ENCODE measurements at regions not wholly inside any gene's neighbourhood (a gene's known extent, or its start where the extent isn't known, plus 50 kb on each side); places are given as distances from the start of the nearest gene placed in this dataset.
A peak's percentile ranks its signal among the peaks of the same experiment; 100 is the strongest.

GRCh38 chr6:77106992-77107391, 356.3 kb downstream of the HTR1B start:
- no peak overlapping the region for H2BK5ac ChIP-seq (ENCODE audit: low read length)
- no peak overlapping the region for H3K9ac ChIP-seq (ENCODE audit: low read depth, low read length, poor library complexity)
- H3K4ac ChIP-seq (ENCODE audit: low read length): no peak overlapping the region
- no peak overlapping the region for H2BK15ac ChIP-seq (ENCODE audit: low read length)
- no peaks in the 10 kb centered on the region for H3K79me1 ChIP-seq (ENCODE audit: low read depth, low read length)
- no peak overlapping the region for H3K23ac ChIP-seq (ENCODE audit: low read depth, low read length, poor library complexity)
- no peak overlapping the region for H2AK5ac ChIP-seq (ENCODE audit: low read depth, low read length)
- H2AFZ ChIP-seq (ENCODE audit: low read length): no peak overlapping the region
- no peak overlapping the region for H3K18ac ChIP-seq (ENCODE audit: low read length)
- no peaks in the 10 kb centered on the region for H3K36me3 ChIP-seq (replicated peaks in 1 of 2; ENCODE audit: control insufficient read depth in 2 of 2, insufficient read depth in 2 of 2, low read length in 2 of 2)
- H3K27me3 ChIP-seq (ENCODE audit: control insufficient read depth in 3 of 3, insufficient read depth in 3 of 3, low read depth in 1 of 3, low read length in 3 of 3): no peaks in the 10 kb centered on the region
- H3K4me1 ChIP-seq (ENCODE audit: control insufficient read depth in 2 of 2, insufficient read depth in 1 of 2, low read depth in 1 of 2, low read length in 2 of 2): no peaks in the 10 kb centered on the region
- H4K8ac ChIP-seq (ENCODE audit: low read depth, low read length): no peak overlapping the region
- H3K14ac ChIP-seq (ENCODE audit: low read length): no peak overlapping the region
- H3K4me3 ChIP-seq (ENCODE audit: low read length in 2 of 2): no peak overlapping the region
- DNase-seq (ENCODE audit: low spot score): no peak
- no peak overlapping the region for H2BK120ac ChIP-seq (ENCODE audit: low read depth, low read length)
- H2BK12ac ChIP-seq (ENCODE audit: low read length): no peak overlapping the region
- WGBS, 2 donors (ENCODE audit: extremely low coverage in 2 of 2, insufficient read length in 2 of 2, insufficient replicate concordance in 1 of 2): no CpG with 5 or more reads among the region's 4 CpGs
- no peak overlapping the region for H4K91ac ChIP-seq (ENCODE audit: low read depth, low read length, poor library complexity)
- no peak overlapping the region for H3K27ac ChIP-seq (replicated peaks; ENCODE audit: low read length)
- H3K4me2 ChIP-seq (ENCODE audit: insufficient read depth, low read length, poor library complexity, severe bottlenecking): no peak overlapping the region
- no peaks in the 10 kb centered on the region for H3K9me3 ChIP-seq (replicated peaks in 1 of 2; ENCODE audit: control insufficient read depth in 2 of 2, insufficient read depth in 1 of 2, low read depth in 1 of 2, low read length in 2 of 2)

GRCh38 chr6:77105091-77105490, 358.2 kb downstream of the HTR1B start:
- H3K27me3 ChIP-seq (ENCODE audit: control insufficient read depth in 3 of 3, insufficient read depth in 3 of 3, low read depth in 1 of 3, low read length in 3 of 3): no peaks in the 10 kb centered on the region
- H2BK12ac ChIP-seq (ENCODE audit: low read length): no peak overlapping the region
- no peak overlapping the region for H2AFZ ChIP-seq (ENCODE audit: low read length)
- H3K4me3 ChIP-seq (ENCODE audit: low read length in 2 of 2): no peak overlapping the region
- no peak for DNase-seq (ENCODE audit: low spot score)
- H4K8ac ChIP-seq (ENCODE audit: low read depth, low read length): no peak overlapping the region
- no peak overlapping the region for H4K91ac ChIP-seq (ENCODE audit: low read depth, low read length, poor library complexity)
- H2BK15ac ChIP-seq (ENCODE audit: low read length): no peak overlapping the region
- no peak overlapping the region for H2BK5ac ChIP-seq (ENCODE audit: low read length)
- H2BK120ac ChIP-seq (ENCODE audit: low read depth, low read length): no peak overlapping the region
- H3K4me1 ChIP-seq (ENCODE audit: control insufficient read depth in 2 of 2, insufficient read depth in 1 of 2, low read depth in 1 of 2, low read length in 2 of 2): no peaks in the 10 kb centered on the region
- H3K18ac ChIP-seq (ENCODE audit: low read length): no peak overlapping the region
- H3K4ac ChIP-seq (ENCODE audit: low read length): no peak overlapping the region
- no peak overlapping the region for H3K4me2 ChIP-seq (ENCODE audit: insufficient read depth, low read length, poor library complexity, severe bottlenecking)
- WGBS, 2 donors (ENCODE audit: extremely low coverage in 2 of 2, insufficient read length in 2 of 2, insufficient replicate concordance in 1 of 2): no CpG with 5 or more reads among the region's 2 CpGs
- H2AK5ac ChIP-seq (ENCODE audit: low read depth, low read length): no peak overlapping the region
- H3K9ac ChIP-seq (ENCODE audit: low read depth, low read length, poor library complexity): no peak overlapping the region
- no peaks in the 10 kb centered on the region for H3K36me3 ChIP-seq (replicated peaks in 1 of 2; ENCODE audit: control insufficient read depth in 2 of 2, insufficient read depth in 2 of 2, low read length in 2 of 2)
- no peak overlapping the region for H3K14ac ChIP-seq (ENCODE audit: low read length)
- H3K79me1 ChIP-seq (ENCODE audit: low read depth, low read length): no peaks in the 10 kb centered on the region
- no peaks in the 10 kb centered on the region for H3K9me3 ChIP-seq (replicated peaks in 1 of 2; ENCODE audit: control insufficient read depth in 2 of 2, insufficient read depth in 1 of 2, low read depth in 1 of 2, low read length in 2 of 2)
- no peak overlapping the region for H3K27ac ChIP-seq (replicated peaks; ENCODE audit: low read length)
- no peak overlapping the region for H3K23ac ChIP-seq (ENCODE audit: low read depth, low read length, poor library complexity)

GRCh38 chr6:77097940-77098339, 365.4 kb downstream of the HTR1B start:
- Histone ChIP-seq H2AFZ (ENCODE audit: low read length) (no peak overlapping the region), H3K4me3 (ENCODE audit: low read length in 2 of 2) (no peak overlapping the region), H2BK15ac (ENCODE audit: low read length) (no peak overlapping the region), H3K79me1 (ENCODE audit: low read depth, low read length) (no peaks in the 10 kb centered on the region), H3K4ac (ENCODE audit: low read length) (no peak overlapping the region), H3K36me3 (replicated peaks in 1 of 2; ENCODE audit: control insufficient read depth in 2 of 2, insufficient read depth in 2 of 2, low read length in 2 of 2) (no peaks in the 10 kb centered on the region), H3K9ac (ENCODE audit: low read depth, low read length, poor library complexity) (no peak overlapping the region), H3K4me1 (ENCODE audit: control insufficient read depth in 2 of 2, insufficient read depth in 1 of 2, low read depth in 1 of 2, low read length in 2 of 2) (peaks cover 0 to 6% of the 10 kb centered on the region in 2 donors), H2BK12ac (ENCODE audit: low read length) (no peak overlapping the region), H3K14ac (ENCODE audit: low read length) (no peak overlapping the region), H3K27ac (replicated peaks; ENCODE audit: low read length) (no peak overlapping the region), H3K4me2 (ENCODE audit: insufficient read depth, low read length, poor library complexity, severe bottlenecking) (no peak overlapping the region), H4K8ac (ENCODE audit: low read depth, low read length) (no peak overlapping the region), H2BK5ac (ENCODE audit: low read length) (no peak overlapping the region), H3K9me3 (replicated peaks in 1 of 2; ENCODE audit: control insufficient read depth in 2 of 2, insufficient read depth in 1 of 2, low read depth in 1 of 2, low read length in 2 of 2) (no peaks in the 10 kb centered on the region), H2AK5ac (ENCODE audit: low read depth, low read length) (no peak overlapping the region), H2BK120ac (ENCODE audit: low read depth, low read length) (no peak overlapping the region), H3K27me3 (ENCODE audit: control insufficient read depth in 3 of 3, insufficient read depth in 3 of 3, low read depth in 1 of 3, low read length in 3 of 3) (no peaks in the 10 kb centered on the region), H3K23ac (ENCODE audit: low read depth, low read length, poor library complexity) (no peak overlapping the region), H4K91ac (ENCODE audit: low read depth, low read length, poor library complexity) (no peak overlapping the region), H3K18ac (ENCODE audit: low read length) (no peak overlapping the region)
- DNase-seq (ENCODE audit: low spot score): no peak
- WGBS, 2 donors (ENCODE audit: extremely low coverage in 2 of 2, insufficient read length in 2 of 2, insufficient replicate concordance in 1 of 2): no CpG with 5 or more reads among the region's 2 CpGs

- no peak overlapping the region for H3K14ac ChIP-seq (ENCODE audit: low read length)
- no peak overlapping the region for H4K91ac ChIP-seq (ENCODE audit: low read depth, low read length, poor library complexity)
- no peak overlapping the region for H2BK15ac ChIP-seq (ENCODE audit: low read length)
- no peak overlapping the region for H3K4me2 ChIP-seq (ENCODE audit: insufficient read depth, low read length, poor library complexity, severe bottlenecking)
- peaks cover 0 to 6% of the 10 kb centered on the region in 2 donors for H3K4me1 ChIP-seq (ENCODE audit: control insufficient read depth in 2 of 2, insufficient read depth in 1 of 2, low read depth in 1 of 2, low read length in 2 of 2)
- H3K27me3 ChIP-seq (ENCODE audit: control insufficient read depth in 3 of 3, insufficient read depth in 3 of 3, low read depth in 1 of 3, low read length in 3 of 3): no peaks in the 10 kb centered on the region
- DNase-seq (ENCODE audit: low spot score): peak; percentile 54
- H2BK120ac ChIP-seq (ENCODE audit: low read depth, low read length): no peak overlapping the region
- H3K36me3 ChIP-seq (replicated peaks in 1 of 2; ENCODE audit: control insufficient read depth in 2 of 2, insufficient read depth in 2 of 2, low read length in 2 of 2): no peaks in the 10 kb centered on the region
- no peak overlapping the region for H3K18ac ChIP-seq (ENCODE audit: low read length)
- H3K9me3 ChIP-seq (replicated peaks in 1 of 2; ENCODE audit: control insufficient read depth in 2 of 2, insufficient read depth in 1 of 2, low read depth in 1 of 2, low read length in 2 of 2): no peaks in the 10 kb centered on the region
- H3K9ac ChIP-seq (ENCODE audit: low read depth, low read length, poor library complexity): no peak overlapping the region
- no peak overlapping the region for H3K27ac ChIP-seq (replicated peaks; ENCODE audit: low read length)
- H2BK12ac ChIP-seq (ENCODE audit: low read length): no peak overlapping the region
- no peak overlapping the region for H2AK5ac ChIP-seq (ENCODE audit: low read depth, low read length)
- no peak overlapping the region for H4K8ac ChIP-seq (ENCODE audit: low read depth, low read length)
- no peak overlapping the region for H3K4ac ChIP-seq (ENCODE audit: low read length)
- no peaks in the 10 kb centered on the region for H3K79me1 ChIP-seq (ENCODE audit: low read depth, low read length)
- no peak overlapping the region for H3K23ac ChIP-seq (ENCODE audit: low read depth, low read length, poor library complexity)
- H3K4me3 ChIP-seq (ENCODE audit: low read length in 2 of 2): no peak overlapping the region
- no CpG with 5 or more reads among the region's 3 CpGs for WGBS, 2 donors (ENCODE audit: extremely low coverage in 2 of 2, insufficient read length in 2 of 2, insufficient replicate concordance in 1 of 2)
- no peak overlapping the region for H2BK5ac ChIP-seq (ENCODE audit: low read length)
- H2AFZ ChIP-seq (ENCODE audit: low read length): peak overlapping the region; percentile 53
Measured at GRCh38 chr6:77095936-77096627, 367.2 kb downstream of the HTR1B start.

Measured in neuronal stem cell (in vitro differentiated cells).